ENCODE measurements at regions not wholly inside any gene's neighbourhood (a gene's known extent, or its start where the extent isn't known, plus 50 kb on each side); places are given as distances from the start of the nearest gene placed in this dataset.

GRCh38 chr5:164881442-164881841 lies 1376.0 kb downstream of the MAT2B start:
- TF ChIP-seq PPARA (CRISPR knock-in tag; IDR thresholded peaks at IDR 0.05; ENCODE audit: borderline replicate concordance) (no peak), ARNTL (CRISPR knock-in tag; IDR thresholded peaks at IDR 0.05; ENCODE audit: borderline replicate concordance, low read depth) (no peak)

Data from SK-N-SH treated with all-trans-retinoic acid at 6 μM for 48 hours (cell line).